ACC112 (cell line): ENCODE measurements at regions not wholly inside any gene's neighbourhood (a gene's known extent, or its start where the extent isn't known, plus 50 kb on each side); places are given as distances from the start of the nearest gene placed in this dataset.
"Not testable (repeated sequence)": the region's sequence is repeated elsewhere in the genome, so short reads cannot be mapped to it uniquely, and the experiment has no call there.

Experiments used
- H2AFZ ChIP-seq: fragments of 200-600 bp; sonication (generic); one replicate; pipeline ENCODE4 v1.6.0; 2017; ENCODE audit warnings: antibody characterized with exemption, low read length; ENCODE audit not compliant: unreplicated experiment
- H3K27ac ChIP-seq: fragments of 200-600 bp; sonication (generic); 2 replicates; pipeline ENCODE4 v1.5.1; 2014; ENCODE audit warnings: low read depth, mild to moderate bottlenecking, antibody characterized with exemption, low read length, moderate library complexity
- H3K27me3 ChIP-seq: fragments of 200-600 bp; sonication (generic); 2 replicates; pipeline ENCODE4 v1.6.1; 2014; ENCODE audit warnings: mild to moderate bottlenecking, antibody characterized with exemption, low read length, moderate library complexity, mixed read lengths; ENCODE audit not compliant: insufficient read depth
- H3K36me3 ChIP-seq: fragments of 200-600 bp; sonication (generic); 2 replicates; pipeline ENCODE4 v1.6.1; 2016; ENCODE audit warnings: mild to moderate bottlenecking, antibody characterized with exemption, low read length, moderate library complexity, mixed read lengths; ENCODE audit not compliant: insufficient read depth
- H3K4me1 ChIP-seq: fragments of 200-600 bp; sonication (generic); one replicate; pipeline ENCODE4 v1.6.1; 2016; ENCODE audit warnings: low read length, mixed read lengths; ENCODE audit not compliant: insufficient read depth, unreplicated experiment, control insufficient read depth
- H3K4me3 ChIP-seq: fragments of 200-600 bp; sonication (generic); 2 replicates; pipeline ENCODE4 v1.5.1; 2014; ENCODE audit warnings: mild to moderate bottlenecking, low read depth, low read length
- H3K79me2 ChIP-seq: fragments of 200-600 bp; sonication (generic); one replicate; pipeline ENCODE4 v1.6.0; 2016; ENCODE audit warnings: low read length; ENCODE audit not compliant: control insufficient read depth, unreplicated experiment, insufficient read depth

DNA sequence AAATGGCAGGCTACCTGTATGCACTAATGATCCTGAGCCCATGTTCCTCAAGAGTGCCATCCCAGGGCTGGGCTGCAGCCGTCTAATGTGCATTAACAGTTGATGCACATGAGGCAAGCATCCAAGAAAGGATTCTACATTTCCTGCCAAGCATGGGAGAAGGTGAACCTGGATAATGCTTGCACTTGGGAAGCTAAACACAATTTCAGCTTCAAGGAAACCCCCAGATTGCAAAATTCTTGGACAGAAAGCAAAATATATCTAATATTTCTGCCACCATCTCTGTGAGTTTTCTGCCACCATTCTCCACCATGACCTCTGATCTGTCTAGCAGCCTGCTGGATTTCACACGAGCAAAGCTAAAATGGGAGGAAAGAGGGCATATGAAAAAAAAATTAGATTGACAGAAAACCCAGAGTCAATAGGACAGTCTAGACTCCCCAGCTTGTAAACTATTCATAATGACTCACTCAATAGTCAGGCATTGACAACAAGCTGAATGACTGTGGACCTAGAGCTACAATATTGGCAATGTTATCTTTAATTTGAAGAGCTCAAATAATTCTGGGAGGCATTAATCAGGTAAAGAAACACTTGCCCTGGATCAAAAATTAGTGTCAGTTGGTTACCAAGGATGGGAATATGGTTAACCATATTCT is 91.9 kb upstream of the BCL2L14 start:
- peak overlapping the region; percentile 13 for H2AFZ ChIP-seq
- peaks cover 13% of the 10 kb centered on the region; the same call in 1 of the 2 replicates for H3K27me3 ChIP-seq
- H3K79me2 ChIP-seq, result no peaks in the 10 kb centered on the region
- peak overlapping the region; percentile 41; the same call in 1 of the 2 replicates for H3K27ac ChIP-seq
- H3K4me3 ChIP-seq, result no peak overlapping the region
- peaks cover 20% of the 10 kb centered on the region for H3K4me1 ChIP-seq
- H3K36me3 ChIP-seq, result no peaks in the 10 kb centered on the region

DNA sequence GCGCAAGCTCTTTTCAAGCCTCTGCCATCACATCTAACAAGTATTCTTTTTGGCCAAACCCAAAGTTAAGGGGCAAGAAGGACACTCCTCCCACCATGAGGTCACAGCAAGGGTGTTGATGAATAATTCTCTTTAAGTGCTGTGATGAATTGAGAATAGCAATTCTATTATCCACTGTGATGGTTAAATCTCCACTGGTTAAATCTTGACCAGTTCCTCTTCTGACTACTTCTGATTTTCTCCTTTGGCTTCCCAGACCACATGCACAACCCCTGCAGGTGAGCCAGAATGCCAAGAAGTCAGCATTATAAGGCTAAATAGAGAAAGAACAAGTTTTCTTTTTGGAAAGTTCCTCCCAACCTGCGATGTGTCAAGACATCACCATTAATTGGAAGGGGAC is 90.6 kb upstream of the BCL2L14 start:
- Histone ChIP-seq H3K79me2 (no peaks in the 10 kb centered on the region), H3K4me1 (peaks cover 20% of the 10 kb centered on the region), H3K27ac (no peak overlapping the region), H3K36me3 (no peaks in the 10 kb centered on the region), H3K4me3 (no peak overlapping the region), H2AFZ (no peak overlapping the region), H3K27me3 (peaks cover 17% of the 10 kb centered on the region; the same call in 1 of the 2 replicates)

- peak overlapping the region; percentile 2; the same call in 1 of the 2 replicates for H3K27ac ChIP-seq
- no peak overlapping the region for H3K4me3 ChIP-seq
- H3K27me3 ChIP-seq, result peaks cover 17% of the 10 kb centered on the region; the same call in 1 of the 2 replicates
- H3K36me3 ChIP-seq, result no peaks in the 10 kb centered on the region
- no peak overlapping the region for H2AFZ ChIP-seq
- no peaks in the 10 kb centered on the region for H3K79me2 ChIP-seq
- peaks cover 20% of the 10 kb centered on the region for H3K4me1 ChIP-seq
Measured at GRCh38 chr12:11981121-11981733, 89.5 kb upstream of the BCL2L14 start.

DNA sequence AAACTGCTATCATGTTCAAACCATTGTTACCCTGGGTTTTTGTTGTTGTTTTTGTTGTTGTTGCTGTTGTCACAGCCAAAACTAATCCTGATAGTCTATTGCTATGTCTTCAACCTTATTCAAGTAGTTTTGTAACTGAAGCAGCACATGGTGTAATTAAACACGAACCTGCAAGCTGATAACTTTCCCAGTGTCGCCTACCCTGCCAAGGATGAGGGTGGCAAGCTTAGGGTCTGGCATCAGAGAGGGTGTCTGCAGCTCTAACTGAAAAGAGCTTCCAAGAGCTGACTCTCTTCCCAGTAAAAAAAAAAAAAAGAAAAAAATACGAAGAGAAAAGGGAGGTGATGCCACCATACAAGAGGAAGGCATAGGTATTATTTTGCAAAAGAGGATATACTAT is 86.3 kb upstream of the BCL2L14 start:
- no peak overlapping the region for H3K4me3 ChIP-seq
- H3K4me1 ChIP-seq, result peaks cover 10% of the 10 kb centered on the region
- no peak overlapping the region for H3K27ac ChIP-seq
- H3K79me2 ChIP-seq, result no peaks in the 10 kb centered on the region
- no peaks in the 10 kb centered on the region for H3K36me3 ChIP-seq
- no peak overlapping the region for H2AFZ ChIP-seq
- H3K27me3 ChIP-seq, result peaks cover 20% of the 10 kb centered on the region; the same call in 1 of the 2 replicates

GRCh38 chr12:11986165-11986564 is 84.6 kb upstream of the BCL2L14 start:
- Histone ChIP-seq H3K4me1 (peaks cover 5% of the 10 kb centered on the region), H3K27ac (no peak overlapping the region), H3K79me2 (no peaks in the 10 kb centered on the region), H2AFZ (no peak overlapping the region), H3K36me3 (no peaks in the 10 kb centered on the region), H3K27me3 (peaks cover 20% of the 10 kb centered on the region; the same call in 1 of the 2 replicates), H3K4me3 (no peak overlapping the region)

DNA sequence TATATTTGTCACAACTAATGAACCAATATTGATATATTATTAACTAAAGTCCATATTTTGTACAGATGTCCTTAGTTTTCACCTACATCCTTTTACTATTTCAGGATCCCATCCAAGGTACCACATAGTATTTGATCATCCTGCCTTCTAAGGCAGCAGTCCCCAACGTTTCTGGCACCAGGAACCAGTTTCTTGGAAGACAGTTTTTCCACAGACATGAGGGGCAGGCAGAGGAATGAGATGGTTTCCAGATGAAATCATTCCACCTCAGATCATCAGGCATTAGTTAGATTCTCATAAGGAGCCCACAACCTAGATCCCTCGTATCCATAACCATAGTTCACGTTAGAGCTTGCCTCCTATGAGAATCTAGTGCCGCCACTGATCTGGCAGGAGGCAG is 82.8 kb upstream of the BCL2L14 start:
- H3K27me3 ChIP-seq, result peaks cover 18% of the 10 kb centered on the region; the same call in 1 of the 2 replicates
- no peaks in the 10 kb centered on the region for H3K4me1 ChIP-seq
- H3K27ac ChIP-seq, result no peak overlapping the region
- H3K4me3 ChIP-seq, result no peak overlapping the region
- no peak overlapping the region for H2AFZ ChIP-seq
- no peaks in the 10 kb centered on the region for H3K79me2 ChIP-seq
- H3K36me3 ChIP-seq, result no peaks in the 10 kb centered on the region

DNA sequence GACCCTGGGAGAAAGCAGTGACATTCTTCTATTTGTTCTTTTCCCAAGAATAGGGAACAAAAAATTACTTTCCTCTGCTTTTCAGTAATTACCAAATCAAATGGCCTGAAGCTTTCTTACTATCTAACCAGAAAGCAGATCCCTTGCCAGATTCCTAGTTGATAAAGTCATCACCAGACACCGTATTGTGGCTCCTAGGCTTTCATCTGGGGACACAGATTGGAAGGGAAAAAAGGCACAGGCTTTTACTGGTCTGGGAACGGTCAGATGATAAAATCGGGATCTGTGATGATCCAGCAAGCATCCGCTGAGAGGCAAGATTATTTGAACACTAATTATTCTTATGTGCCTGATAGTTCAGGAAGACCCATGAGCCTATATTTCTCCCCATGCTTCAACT is 79.1 kb upstream of the BCL2L14 start:
- H3K79me2 ChIP-seq, result no peaks in the 10 kb centered on the region
- H3K4me3 ChIP-seq, result no peak overlapping the region
- H3K36me3 ChIP-seq, result no peaks in the 10 kb centered on the region
- no peak overlapping the region for H2AFZ ChIP-seq
- no peaks in the 10 kb centered on the region for H3K4me1 ChIP-seq
- peaks cover 6% of the 10 kb centered on the region for H3K27me3 ChIP-seq
- H3K27ac ChIP-seq, result no peak overlapping the region

- H3K4me1 ChIP-seq, result no peaks in the 10 kb centered on the region
- H3K27ac ChIP-seq, result no peak overlapping the region
- H3K4me3 ChIP-seq, result no peak overlapping the region
- H3K36me3 ChIP-seq, result no peaks in the 10 kb centered on the region
- H3K79me2 ChIP-seq, result no peaks in the 10 kb centered on the region
- no peak overlapping the region for H2AFZ ChIP-seq
- H3K27me3 ChIP-seq, result peaks cover 3% of the 10 kb centered on the region; the same call in 1 of the 2 replicates
Measured at GRCh38 chr12:11992515-11992914, 78.2 kb upstream of the BCL2L14 start.

DNA sequence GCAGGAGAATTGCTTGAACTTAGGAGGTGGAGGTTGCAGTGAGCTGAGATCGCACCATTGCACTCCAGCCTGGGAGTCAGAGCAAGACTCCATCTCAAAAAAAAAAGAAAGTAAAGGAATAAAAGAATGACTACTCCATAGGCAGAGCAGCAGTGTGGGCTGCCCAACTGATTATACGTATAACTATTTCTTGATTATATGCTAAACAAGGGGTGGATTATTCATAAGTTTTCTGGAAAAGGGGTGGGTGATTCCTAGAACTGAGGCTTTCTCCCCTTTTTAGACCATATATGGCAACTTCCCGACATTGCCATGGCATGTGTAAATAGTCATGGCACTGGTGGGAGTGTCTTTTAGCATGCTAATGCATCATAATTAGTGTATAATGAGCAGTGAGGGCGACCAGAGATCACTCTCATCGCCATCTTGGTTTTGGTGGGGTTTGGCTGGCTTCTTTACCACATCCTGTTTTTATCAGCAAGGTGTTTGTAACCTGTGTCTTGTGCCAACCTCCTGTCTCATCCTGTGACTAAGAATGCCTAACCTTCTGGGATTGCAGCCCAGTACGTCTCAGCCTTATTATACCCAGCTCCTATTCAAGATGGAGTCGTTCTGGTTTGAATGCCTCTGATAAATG is 72.3 kb upstream of the BCL2L14 start:
- H3K79me2 ChIP-seq, H3K4me3 ChIP-seq, H3K36me3 ChIP-seq, H3K27ac ChIP-seq, H2AFZ ChIP-seq, H3K27me3 ChIP-seq, H3K4me1 ChIP-seq: not testable (repeated sequence)

DNA sequence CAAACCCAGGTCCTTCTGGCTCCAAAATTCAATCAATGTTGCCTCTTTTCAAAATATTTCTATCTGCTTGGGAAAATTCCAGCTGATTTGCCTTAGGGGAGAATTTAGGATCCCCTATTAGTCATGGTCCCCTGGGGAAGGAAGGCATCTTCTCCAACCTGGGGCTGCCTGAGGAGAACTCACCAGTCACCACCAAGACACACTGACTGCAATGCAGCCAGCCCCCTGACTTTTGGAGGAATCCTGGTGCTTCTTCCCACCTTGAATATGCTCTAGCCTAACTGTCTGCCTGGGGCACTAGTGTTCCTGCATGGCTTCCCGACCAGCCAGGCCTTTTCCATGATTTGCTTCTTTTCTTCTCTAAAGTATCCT is 71.8 kb upstream of the BCL2L14 start:
- H3K79me2 ChIP-seq, result no peaks in the 10 kb centered on the region
- H3K27me3 ChIP-seq, result peaks cover 9% of the 10 kb centered on the region; the same call in 1 of the 2 replicates
- H3K27ac ChIP-seq, result no peak overlapping the region
- H3K36me3 ChIP-seq, result no peaks in the 10 kb centered on the region
- H3K4me1 ChIP-seq, result no peaks in the 10 kb centered on the region
- no peak overlapping the region for H3K4me3 ChIP-seq
- no peak overlapping the region for H2AFZ ChIP-seq

DNA sequence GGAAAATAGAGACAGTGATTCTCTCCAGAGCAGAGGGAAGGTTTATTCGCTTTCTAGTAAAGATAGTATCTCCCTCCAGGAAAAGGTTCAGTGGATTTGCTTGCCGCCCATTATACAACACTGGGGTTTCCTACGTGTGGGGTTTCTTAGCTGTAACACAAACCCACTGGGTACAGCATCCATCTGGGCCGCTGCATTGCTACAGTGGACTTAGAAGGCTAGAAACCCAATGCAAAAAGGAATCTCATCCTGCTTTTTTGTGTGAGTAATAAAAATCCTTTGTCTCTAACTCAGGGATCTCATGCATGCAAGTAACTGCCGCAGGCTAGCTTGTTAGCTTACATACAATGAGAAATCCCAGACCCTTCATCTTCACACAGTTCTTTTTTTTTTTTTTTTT is 67.1 kb upstream of the BCL2L14 start:
- H3K27ac ChIP-seq, result no peak overlapping the region
- no peak overlapping the region for H3K4me3 ChIP-seq

More for the DNA sequence above, 67.1 kb upstream of the BCL2L14 start:
- peaks cover 14% of the 10 kb centered on the region; the same call in 1 of the 2 replicates for H3K27me3 ChIP-seq
- no peaks in the 10 kb centered on the region for H3K4me1 ChIP-seq
- H2AFZ ChIP-seq, result no peak overlapping the region
- no peaks in the 10 kb centered on the region for H3K79me2 ChIP-seq
- H3K36me3 ChIP-seq, result no peaks in the 10 kb centered on the region
